HG02970 (cell line): ENCODE measurements at regions not wholly inside any gene's neighbourhood (a gene's known extent, or its start where the extent isn't known, plus 50 kb on each side); places are given as distances from the start of the nearest gene placed in this dataset.

ENCODE experiments used
- ATAC-seq: cut with Tn5 transposase; IDR thresholded peaks from one replicate; pipeline ENCODE4 v1.9.1; 2021; ENCODE audit warnings: mild to moderate bottlenecking, moderate library complexity, moderate number of reproducible peaks; ENCODE audit not compliant: unreplicated experiment, low FRiP score

DNA sequence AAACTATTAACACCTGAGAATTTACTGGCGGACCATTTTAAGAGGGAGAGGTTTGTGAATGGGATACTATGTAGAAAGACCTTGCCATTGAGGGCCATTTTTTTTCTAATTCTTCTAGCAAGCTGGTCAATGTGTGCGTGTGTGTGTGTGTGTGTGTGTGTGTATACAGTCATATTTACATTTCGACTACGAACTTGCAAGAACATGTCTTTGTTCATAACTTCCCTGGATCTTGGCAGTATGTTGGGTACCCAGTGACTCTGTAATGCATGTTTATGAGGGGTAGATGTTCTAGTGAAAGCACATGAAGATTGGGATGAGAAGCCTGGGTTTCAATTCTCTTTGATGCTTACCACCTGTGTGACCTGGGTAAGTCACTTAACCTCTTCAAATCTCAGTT lies 133.6 kb downstream of the UBE2E3 start:
- no peak for ATAC-seq

DNA sequence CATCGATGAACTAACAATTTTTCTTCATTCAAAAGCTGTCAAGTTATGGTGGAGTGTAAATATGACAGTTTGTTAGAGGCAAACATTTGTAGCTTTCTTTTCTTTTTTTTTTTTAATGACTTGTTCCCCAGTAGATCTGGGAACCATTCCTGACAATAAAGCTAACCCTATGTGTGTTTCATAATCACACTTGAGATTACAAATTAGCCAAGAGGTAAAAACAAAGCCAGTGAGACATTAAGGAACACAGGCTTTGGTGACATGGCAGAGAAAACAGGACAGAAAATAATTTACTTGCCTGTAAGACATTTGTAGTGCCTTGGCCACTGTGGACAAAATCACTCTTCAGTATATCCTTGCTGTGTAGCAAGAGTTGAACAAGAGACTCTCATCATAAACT lies 135.9 kb downstream of the UBE2E3 start:
- no peak for ATAC-seq

DNA sequence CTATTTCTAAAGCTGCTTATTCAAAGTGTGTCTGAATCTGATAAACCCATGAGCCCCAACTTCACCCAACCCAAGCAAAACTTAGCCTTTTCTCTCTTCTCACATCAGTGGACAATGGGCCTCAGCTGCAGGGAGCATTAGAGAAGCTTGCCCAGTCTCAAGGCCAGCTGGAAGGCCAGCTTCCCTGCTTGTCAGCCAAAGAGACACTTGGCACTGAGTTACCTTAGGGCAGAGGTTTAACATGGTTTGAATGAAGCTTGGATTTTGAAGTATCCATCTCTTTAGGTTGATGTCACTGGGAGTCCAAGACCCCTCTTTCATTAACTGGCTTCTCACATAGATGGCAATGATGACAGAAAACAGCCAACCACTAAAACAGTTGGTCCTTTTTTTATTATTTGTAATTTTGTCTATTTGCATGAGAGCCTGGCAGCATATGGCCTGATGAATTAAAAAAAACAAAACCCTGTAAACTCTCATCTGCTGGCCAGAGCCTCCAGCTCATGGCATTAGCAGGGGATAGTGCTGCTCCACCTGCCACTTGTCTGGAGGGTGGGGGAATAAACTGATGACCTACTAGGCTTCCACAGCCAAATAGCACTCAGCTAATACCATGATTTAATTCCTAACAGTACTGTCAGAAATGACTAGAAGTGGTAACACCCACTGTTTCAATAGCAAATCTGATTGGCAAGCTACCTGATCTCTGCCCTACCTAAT lies 137.0 kb downstream of the UBE2E3 start:
- ATAC-seq: no peak

DNA sequence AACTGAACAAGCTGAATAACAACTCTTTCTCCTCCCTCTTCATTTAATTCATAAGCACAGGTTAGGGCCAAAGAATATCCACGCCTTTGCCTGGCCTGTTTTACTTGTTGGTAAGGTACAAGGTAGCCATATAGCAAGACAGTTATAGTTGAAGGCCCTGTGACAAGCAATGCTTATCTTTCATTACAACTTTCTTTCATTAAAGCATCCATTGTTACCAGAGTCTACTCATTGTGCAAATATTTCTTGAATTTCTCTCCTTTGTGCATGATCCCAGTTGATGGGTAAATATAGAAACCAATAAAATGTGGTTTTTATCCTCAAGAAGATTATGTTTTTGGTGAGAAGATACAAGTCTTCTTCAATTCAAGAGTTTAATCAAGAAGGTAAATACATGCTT lies 140.2 kb downstream of the UBE2E3 start:
- no peak for ATAC-seq

DNA sequence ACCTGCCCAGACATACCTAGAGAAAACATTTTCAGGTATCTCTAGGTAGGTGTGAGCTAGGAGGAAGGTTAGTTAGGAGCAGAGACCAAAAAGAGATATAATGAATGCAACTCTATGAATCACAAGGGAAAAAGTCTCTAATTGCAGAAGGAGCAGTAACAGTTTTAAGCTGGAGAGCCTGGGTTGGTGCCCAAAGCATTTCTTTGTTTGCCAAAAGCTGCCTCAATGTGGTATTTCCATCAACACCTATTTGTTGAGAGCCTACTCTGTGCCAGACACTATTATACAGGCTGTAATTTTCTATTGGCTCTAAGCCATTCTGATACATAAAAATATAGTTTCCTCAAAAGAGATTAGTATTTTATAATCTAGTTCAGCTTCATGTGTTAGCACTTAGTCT lies 141.6 kb downstream of the UBE2E3 start:
- no peak for ATAC-seq

DNA sequence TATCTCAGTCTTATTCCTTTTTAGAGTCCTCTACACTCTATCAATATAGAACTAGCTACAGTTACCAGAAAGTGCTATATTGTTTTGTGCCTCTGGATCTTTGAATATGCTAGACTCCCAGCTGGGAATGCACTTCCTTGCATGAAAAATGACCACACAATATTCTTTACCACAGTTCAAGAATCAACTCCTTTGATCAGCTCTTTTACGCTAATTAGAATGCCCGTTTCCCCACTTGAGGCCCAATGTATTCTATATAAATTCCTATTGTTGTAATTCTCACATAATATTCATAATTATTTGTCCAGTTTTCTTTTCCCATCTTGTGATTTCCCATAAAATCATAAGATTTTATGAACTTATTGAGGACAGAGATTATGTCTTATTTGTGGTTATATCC lies 142.2 kb downstream of the UBE2E3 start:
- ATAC-seq: no peak

DNA sequence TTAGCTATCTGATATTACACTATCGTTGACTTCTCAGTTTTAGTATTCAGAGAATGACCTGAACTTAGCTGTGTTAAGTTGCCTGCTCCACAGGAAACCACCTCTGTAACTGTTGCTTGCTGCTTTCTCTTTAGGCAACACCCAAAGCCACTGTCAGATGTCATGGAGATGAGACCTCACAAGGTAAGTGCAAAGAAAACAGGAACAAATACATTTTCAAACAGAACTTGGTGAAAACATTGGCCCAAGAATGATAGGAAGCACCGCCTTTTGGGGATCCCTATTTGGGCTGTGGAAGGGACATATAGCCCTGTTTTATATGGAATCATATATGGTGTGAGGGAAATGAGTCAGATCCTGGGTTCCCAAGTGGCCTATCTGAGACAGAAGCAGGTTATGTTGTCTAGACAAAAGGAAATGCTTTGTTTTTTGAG lies 143.4 kb downstream of the UBE2E3 start:
- ATAC-seq: peak; percentile 68

DNA sequence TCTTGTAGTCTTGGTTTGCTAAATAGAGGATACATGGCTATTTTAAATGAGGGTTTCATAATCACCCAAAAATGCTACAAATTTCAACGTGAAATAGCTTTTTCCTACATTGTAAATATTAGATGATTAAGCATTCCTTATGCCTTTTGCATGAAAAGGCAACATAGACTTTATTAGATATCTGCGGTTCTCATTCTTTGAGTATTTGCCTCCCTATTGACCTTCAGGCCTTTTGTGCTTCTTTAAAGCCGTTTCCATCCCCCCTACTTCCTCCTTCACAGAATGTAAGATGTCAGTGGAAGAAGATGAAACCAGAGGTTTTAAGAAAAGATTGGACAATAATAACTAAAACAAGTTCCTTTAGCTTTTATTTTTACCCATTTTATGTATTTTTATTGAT lies 144.1 kb downstream of the UBE2E3 start:
- ATAC-seq: no peak

DNA sequence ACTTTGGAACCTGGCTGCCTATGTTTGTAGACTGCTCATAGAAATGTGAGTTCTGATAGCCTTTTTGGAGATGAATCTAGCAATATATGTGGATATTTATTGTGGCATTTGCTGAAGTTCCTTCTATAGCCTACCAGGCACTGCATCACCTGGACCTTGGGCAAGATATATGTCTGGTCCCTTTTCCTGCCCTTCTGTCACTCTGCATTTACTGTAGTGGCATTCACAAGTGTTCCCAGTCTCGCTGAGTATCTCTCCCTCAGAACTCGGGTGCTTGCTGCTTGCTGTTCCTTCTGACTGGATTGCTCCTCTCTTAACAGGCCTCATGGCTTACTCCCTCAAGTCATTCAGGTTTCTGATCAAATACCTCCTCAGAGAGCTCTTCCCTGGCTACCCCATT lies 145.0 kb downstream of the UBE2E3 start:
- ATAC-seq: no peak

DNA sequence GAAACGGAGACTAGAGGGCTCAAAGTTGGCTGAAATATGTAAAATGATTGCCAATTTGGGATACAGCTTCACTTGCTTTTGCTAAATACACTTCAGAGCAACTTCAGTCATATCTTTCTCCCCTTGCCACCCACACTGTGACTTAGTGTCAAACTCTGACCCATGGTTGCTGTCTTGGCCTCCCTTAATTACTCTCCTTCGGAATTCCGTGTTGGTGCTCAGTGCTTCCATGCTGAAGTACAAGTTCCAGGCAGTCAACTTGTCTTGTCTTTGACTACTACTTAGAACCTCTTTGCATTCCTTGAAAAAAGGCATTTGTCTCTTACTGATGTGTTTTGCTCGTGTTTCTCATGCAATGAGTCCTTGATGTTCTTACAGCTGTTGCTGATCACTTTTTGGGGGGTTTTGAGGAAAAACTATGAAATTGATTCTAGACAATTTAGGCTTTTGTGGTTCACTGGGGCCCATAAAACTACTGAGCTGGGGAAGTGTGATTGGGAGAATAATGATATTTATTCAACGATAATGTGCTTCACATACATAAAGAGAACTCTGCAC lies 146.0 kb downstream of the UBE2E3 start:
- no peak for ATAC-seq

DNA sequence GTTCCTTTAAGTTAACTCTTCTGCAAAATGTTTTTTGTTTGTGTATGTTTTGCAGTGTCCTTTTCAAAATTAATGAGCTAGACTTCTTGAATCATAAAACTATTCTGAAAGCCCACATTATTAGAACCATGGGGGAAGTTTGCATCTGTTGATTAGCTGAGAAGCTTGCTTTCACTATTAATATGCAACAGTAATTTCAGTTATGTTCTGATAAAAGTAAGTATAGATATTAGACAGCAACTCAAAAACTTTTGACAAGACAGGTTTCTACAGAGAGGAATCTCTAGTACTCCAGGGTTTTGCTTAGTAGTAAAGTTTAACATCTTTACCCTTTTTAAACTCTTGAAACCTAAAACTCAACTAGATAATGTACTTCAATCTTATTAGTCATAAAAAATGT lies 147.8 kb downstream of the UBE2E3 start:
- ATAC-seq: no peak

DNA sequence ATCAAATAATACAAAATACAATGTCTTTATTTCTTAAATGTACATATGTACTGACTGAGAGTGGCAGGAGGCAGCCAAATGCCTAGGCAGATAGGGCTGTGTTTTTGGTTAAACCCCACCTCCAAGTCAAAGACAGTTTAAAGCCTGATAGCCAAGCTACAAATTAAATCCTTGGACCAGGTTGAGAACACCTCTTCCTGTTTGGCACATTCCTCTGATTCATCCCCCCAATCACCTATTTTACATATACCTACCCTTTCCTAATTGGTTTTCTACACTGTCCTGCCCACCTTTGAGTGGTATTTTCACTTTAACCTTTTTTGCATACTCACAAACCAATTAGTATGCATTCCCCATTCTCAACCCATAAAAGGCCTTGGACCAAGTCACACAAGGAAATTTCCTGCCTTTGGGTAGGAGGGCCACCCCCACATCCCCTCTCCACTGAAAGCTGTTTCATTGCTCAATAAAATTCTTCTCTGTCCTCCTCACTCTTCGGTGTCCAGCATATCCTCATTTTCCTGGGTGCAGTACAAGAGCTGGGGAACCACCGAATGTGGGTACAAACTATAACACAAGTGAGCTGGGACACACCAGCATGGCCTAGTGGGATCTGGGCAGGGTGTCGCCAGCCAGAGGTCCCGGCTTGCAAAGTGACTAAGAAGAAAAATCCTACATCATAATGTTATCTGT lies 149.1 kb downstream of the UBE2E3 start:
- ATAC-seq: no peak

DNA sequence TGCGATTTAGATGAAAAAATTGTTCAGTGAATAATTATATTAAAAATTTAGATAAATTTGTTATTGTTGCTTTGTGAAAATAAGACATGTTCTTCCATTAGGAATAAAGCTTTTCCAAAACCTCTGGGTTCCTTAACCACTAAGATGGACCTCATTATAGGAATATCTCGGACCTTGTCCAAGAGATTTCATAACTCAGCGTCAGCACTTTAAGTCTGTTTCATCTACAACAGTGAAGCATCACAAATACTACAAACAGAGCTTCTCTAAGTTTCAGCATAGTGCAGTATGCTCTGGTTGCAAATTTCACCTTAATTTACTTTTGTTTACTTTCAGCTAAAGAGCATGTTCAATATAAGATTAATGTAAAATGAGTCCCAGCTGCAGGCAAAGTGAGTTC lies 150.3 kb downstream of the UBE2E3 start:
- ATAC-seq: no peak

DNA sequence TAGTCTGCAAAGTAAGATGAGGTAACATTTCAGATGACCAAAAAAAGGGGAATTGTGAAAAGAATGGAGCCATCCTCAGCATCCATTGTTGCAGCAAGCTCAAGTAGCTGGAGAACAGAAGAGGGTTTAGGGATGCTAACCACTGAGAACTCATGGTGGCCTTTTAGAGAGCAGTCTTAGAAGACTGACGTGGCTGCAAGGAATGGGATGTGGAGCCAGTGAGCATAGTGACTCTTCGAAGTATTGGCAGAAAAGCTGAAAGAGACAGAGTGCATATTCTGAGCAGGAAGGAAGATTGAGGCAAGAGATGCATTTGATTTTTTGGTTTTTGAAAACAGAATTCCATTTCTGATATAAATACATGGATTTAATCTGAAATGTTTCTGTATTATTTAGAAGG lies 151.2 kb downstream of the UBE2E3 start:
- no peak for ATAC-seq

DNA sequence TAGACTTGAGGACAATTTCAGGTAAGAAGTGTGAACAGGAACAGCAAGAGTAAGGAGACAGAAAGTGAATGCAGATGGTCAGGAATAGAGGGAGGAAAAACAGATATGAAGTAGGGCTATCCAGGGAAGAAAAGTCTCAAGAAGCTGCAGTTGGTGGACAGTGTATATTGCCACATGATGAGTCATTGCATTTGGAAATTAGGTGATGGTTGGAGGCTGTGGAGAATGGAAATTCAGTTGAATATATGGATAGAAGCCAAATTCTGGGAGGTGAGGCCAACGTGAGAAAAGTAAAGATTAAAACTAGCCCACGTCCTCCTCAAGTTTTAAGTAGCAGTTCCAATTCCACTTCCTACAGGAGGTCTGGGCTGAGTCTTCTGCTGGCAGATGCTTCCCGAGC lies 158.4 kb downstream of the UBE2E3 start:
- ATAC-seq: no peak

DNA sequence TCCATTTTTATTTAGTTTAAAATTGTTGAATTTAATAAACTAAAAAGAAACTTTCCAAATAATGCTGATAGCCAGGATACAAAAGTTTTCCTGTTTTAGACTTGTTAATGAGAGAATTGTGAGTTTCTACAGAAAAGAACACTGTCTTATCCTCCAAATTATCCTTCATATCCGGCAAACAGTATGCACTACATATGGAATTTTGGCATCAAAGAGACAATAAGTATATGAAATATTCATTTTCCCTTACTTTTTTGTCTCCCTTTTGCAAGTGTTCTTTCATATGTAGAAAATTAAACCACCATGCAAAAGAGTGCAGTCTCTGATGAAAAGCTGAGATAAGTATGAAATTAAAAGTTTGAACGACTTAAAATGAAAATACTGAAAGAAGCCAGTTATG lies 159.4 kb downstream of the UBE2E3 start:
- no peak for ATAC-seq

DNA sequence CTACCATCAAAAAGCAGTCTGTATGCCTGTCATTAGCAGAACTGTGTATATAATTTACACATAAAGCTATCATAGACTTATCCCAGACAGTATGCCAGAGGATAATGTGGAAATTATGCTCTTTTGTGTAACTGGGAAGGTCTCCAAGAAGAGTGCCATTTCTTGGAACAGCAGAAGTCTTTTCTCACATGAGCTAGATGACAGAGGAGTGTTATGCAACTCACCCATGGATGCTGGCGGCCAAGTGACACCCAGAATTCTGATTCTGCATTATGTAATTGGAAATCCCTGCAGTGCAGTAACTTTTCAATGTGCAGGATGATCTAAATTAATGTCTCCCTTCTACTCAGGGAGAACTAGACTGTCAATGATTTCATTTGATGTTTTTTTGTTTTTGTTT lies 160.0 kb downstream of the UBE2E3 start:
- ATAC-seq: no peak

DNA sequence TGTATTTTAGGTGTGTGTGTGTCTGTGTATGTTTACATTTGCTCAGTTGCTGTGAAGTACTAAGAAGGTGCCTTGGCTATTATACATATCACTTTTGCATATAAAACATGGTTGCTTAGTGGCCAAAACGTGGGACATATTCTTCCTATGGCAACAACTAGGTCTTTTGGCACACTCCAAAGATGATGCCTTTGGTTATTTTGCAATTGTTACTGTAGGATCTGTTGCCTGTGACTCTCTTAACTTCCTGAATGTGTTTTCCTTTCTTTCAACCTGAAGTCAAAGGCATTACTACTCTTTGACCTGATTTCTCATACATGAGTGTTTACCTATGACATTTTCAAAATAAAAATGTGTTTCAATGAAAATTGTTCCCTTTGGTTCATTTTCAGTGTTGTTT lies 160.5 kb downstream of the UBE2E3 start:
- no peak for ATAC-seq

DNA sequence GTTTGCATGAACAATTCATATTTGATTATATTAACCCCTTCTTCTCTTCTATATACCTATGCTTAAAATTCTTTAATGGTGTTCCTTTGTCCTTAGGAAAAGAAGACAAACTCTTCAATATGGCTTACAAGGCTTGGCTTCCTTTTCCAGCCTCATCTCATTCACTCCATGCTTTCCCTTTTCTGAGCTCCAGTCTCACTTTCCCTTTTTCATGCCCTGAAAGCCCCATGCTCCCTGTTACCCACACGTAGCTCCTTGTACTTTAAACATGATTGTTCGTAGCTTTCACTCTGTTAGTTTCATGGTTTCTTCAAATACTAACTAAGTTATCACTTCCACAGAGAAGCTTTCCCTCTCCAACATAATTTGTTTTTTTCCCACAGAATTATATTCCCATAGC lies 161.3 kb downstream of the UBE2E3 start:
- ATAC-seq: no peak

DNA sequence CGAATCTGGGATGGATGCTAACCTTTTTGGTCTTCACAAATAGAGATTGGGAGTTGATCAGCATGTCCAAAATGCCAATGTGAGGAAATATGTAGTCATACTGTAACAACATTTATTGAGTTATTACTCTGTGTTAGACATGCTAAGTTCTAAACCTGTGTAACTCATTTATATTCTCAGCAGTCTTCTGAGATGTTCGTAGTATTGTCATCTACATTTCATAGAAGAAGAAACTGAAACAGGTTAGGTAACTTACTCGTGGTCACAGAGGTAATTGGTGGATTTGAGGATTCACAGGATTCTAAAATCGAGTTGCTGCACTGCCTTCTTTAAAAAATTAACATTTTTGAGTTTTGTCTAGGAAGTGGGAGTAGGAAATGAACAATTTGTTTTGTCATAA lies 162.1 kb downstream of the UBE2E3 start:
- no peak for ATAC-seq

DNA sequence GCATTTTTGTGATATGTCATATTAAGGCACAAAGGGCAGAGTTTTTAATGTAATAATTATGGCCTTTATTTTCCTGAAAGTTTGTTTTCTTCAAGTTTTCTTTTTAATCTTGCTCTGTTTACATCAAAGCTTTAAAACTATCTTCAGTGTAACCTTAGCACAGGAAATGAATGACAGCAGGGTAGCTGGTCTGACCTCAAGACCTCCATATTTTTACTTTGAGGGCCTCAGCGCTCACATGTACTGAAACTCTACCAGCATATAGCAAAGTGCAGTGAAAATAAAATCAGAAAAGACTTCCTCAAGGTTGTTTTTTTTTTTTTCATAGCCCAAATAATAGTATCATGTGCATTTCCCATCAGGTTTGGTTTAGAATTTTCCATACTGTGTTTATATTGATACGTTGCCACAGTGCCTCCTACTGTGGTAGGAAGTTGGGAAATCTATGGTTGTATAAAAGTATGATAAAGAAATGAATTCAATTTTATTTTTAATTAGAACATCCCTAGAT lies 163.4 kb downstream of the UBE2E3 start:
- no peak for ATAC-seq

DNA sequence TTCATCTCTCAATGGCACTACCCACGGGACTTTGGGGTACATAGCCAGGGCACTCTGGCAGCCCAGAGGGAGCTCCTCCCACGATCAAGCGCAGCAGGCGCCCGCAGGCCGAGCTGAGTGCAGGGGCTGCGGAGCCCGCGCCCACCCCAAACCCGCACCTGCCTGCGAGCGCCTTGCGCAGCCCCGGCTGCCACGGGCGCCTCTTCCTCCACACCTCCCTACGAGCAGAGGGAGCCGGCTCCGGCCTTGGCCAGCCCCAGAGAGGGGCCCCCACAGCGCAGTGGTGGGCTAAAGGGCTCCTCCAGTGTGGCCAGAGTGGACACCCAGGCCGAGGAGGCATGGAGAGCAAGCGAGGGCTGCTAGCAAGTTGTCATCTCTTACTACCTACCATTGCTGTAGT lies 165.2 kb downstream of the UBE2E3 start:
- no peak for ATAC-seq
